HG02884 (cell line): ENCODE measurements at regions not wholly inside any gene's neighbourhood (a gene's known extent, or its start where the extent isn't known, plus 50 kb on each side); places are given as distances from the start of the nearest gene placed in this dataset.
"Not testable (repeated sequence)": the region's sequence is repeated elsewhere in the genome, so short reads cannot be mapped to it uniquely, and the experiment has no call there.

ENCODE experiments used
- ATAC-seq: cut with Tn5 transposase; IDR thresholded peaks from one replicate; pipeline ENCODE4 v1.9.1; 2021; ENCODE audit warnings: mild to moderate bottlenecking, moderate library complexity; ENCODE audit not compliant: unreplicated experiment

- no peak for ATAC-seq
These were observed 349.0 kb downstream of the LMO7 start for GRCh38 chr13:75985132-75985531.

- no peak for ATAC-seq
These were observed 342.7 kb downstream of the LMO7 start for GRCh38 chr13:75978818-75979217.

GRCh38 chr13:75968103-75968838 is 332.1 kb downstream of the LMO7 start:
- ATAC-seq, result no peak

GRCh38 chr13:75963302-75963701 is 327.2 kb downstream of the LMO7 start:
- no peak for ATAC-seq

- no peak for ATAC-seq
These were observed 325.8 kb downstream of the LMO7 start for GRCh38 chr13:75961911-75962310.

- peak; percentile 97 for ATAC-seq
These were observed 324.4 kb downstream of the LMO7 start for GRCh38 chr13:75960538-75960994.

- peak; percentile 2 for ATAC-seq
These were observed 323.8 kb downstream of the LMO7 start for GRCh38 chr13:75959861-75960481.

- not testable (repeated sequence) for ATAC-seq
These were observed 317.5 kb downstream of the LMO7 start for GRCh38 chr13:75953589-75953988.

- ATAC-seq, result no peak
These were observed 311.3 kb downstream of the LMO7 start for GRCh38 chr13:75947448-75947847.

GRCh38 chr13:75946536-75947284 is 310.6 kb downstream of the LMO7 start:
- ATAC-seq, result no peak

GRCh38 chr13:75945841-75946482 is 309.8 kb downstream of the LMO7 start:
- no peak for ATAC-seq

GRCh38 chr13:75938811-75939560 is 302.9 kb downstream of the LMO7 start:
- ATAC-seq, result no peak

- no peak for ATAC-seq
These were observed 300.7 kb downstream of the LMO7 start for GRCh38 chr13:75936791-75937190.

- ATAC-seq, result no peak
These were observed 299.7 kb downstream of the LMO7 start for GRCh38 chr13:75935805-75936204.

- ATAC-seq, result no peak
These were observed 298.8 kb downstream of the LMO7 start for GRCh38 chr13:75934889-75935288.

- ATAC-seq, result no peak
These were observed 296.5 kb downstream of the LMO7 start for GRCh38 chr13:75932636-75933035.

- no peak for ATAC-seq
These were observed 295.0 kb downstream of the LMO7 start for GRCh38 chr13:75931116-75931515.

- no peak for ATAC-seq
These were observed 292.9 kb downstream of the LMO7 start for GRCh38 chr13:75929076-75929475.

GRCh38 chr13:75927183-75927669 is 291.1 kb downstream of the LMO7 start:
- ATAC-seq, result no peak

- no peak for ATAC-seq
These were observed 284.4 kb downstream of the LMO7 start for GRCh38 chr13:75920536-75920935.
